ENCODE measurements at regions not wholly inside any gene's neighbourhood (a gene's known extent, or its start where the extent isn't known, plus 50 kb on each side); places are given as distances from the start of the nearest gene placed in this dataset.

DNA sequence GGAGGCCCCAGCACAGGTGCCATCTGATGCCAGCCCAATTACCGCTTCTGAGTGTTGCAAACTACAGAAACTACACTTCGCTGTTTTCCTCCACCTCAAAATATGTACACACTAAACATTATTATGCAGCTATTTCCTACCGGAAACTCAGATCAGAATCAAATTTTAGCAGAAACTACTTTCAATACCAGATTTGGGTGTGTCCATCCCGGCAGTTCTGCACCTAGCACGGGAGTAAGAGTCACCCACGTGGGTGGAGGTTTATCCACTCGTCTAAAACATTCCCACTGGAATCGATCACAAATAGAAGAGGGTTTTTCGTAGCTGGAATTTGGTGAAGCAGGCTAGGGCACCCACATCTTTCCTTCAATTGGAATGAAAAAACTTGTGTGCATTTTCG is 214.4 kb upstream of the PRKCQ start:
- H3K27ac ChIP-seq, result no peak overlapping the region
- H3K27me3 ChIP-seq, result no peaks in the 10 kb centered on the region
- intact Hi-C loops (cut with DNase I), result no loop called here
- no peaks in the 10 kb centered on the region for H3K36me3 ChIP-seq
- DNase-seq (ENCODE audit: extremely low spot score in 2 of 2), result no peak
- H3K9me3 ChIP-seq, result no peaks in the 10 kb centered on the region
- H3K4me1 ChIP-seq, result no peaks in the 10 kb centered on the region
- TF ChIP-seq, protein P1, sequence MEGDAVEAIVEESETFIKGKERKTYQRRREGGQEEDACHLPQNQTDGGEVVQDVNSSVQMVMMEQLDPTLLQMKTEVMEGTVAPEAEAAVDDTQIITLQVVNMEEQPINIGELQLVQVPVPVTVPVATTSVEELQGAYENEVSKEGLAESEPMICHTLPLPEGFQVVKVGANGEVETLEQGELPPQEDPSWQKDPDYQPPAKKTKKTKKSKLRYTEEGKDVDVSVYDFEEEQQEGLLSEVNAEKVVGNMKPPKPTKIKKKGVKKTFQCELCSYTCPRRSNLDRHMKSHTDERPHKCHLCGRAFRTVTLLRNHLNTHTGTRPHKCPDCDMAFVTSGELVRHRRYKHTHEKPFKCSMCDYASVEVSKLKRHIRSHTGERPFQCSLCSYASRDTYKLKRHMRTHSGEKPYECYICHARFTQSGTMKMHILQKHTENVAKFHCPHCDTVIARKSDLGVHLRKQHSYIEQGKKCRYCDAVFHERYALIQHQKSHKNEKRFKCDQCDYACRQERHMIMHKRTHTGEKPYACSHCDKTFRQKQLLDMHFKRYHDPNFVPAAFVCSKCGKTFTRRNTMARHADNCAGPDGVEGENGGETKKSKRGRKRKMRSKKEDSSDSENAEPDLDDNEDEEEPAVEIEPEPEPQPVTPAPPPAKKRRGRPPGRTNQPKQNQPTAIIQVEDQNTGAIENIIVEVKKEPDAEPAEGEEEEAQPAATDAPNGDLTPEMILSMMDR (IDR thresholded peaks at IDR 0.05), result no peak
- TF ChIP-seq POLR2AphosphoS5 (IDR thresholded peaks at IDR 0.05; ENCODE audit: insufficient read depth in 1 of 2, low read depth in 1 of 2), result no peak
- TF ChIP-seq POLR2A (IDR thresholded peaks at IDR 0.05), result no peak
- no peak overlapping the region for H3K4me3 ChIP-seq

- Histone ChIP-seq H3K4me3 (no peak overlapping the region), H3K9me3 (no peaks in the 10 kb centered on the region), H3K27me3 (no peaks in the 10 kb centered on the region), H3K36me3 (no peaks in the 10 kb centered on the region), H3K4me1 (no peaks in the 10 kb centered on the region), H3K27ac (no peak overlapping the region)
- DNase-seq (ENCODE audit: extremely low spot score in 2 of 2), result no peak
- intact Hi-C loops (cut with DNase I), result no loop called here
- TF ChIP-seq POLR2A (IDR thresholded peaks at IDR 0.05) (no peak), POLR2AphosphoS5 (IDR thresholded peaks at IDR 0.05; ENCODE audit: insufficient read depth in 1 of 2, low read depth in 1 of 2) (no peak)
- TF ChIP-seq, protein P1 (IDR thresholded peaks at IDR 0.05), result no peak
Observed at GRCh38 chr10:6788731-6789130, 208.7 kb upstream of the PRKCQ start.

DNA sequence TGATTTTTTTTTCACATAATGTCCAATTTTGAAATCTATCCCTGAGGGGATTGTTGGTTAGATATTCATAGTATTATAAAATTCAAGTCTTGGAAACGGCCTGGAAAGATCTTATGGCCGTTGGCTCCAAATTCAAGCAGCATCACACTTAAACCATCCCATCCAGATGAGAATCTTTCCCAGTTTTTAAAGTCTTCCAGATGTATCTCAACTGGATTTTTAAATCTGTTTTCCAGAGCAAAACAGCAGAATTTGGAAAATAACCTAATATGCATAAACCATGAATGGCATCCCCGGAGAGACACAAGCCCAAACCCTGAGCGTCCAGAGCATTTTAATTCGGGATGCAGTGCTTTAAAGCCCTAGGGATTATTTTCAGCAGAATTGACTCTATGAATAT is 208.2 kb upstream of the PRKCQ start:
- TF ChIP-seq POLR2A (IDR thresholded peaks at IDR 0.05), result no peak
- no peak for TF ChIP-seq POLR2AphosphoS5 (IDR thresholded peaks at IDR 0.05; ENCODE audit: insufficient read depth in 1 of 2, low read depth in 1 of 2)
- TF ChIP-seq, protein P1 (IDR thresholded peaks at IDR 0.05), result no peak
- H3K27me3 ChIP-seq, result no peaks in the 10 kb centered on the region
- H3K27ac ChIP-seq, result no peak overlapping the region
- intact Hi-C loops (cut with DNase I), result no loop called here
- H3K4me3 ChIP-seq, result no peak overlapping the region
- no peaks in the 10 kb centered on the region for H3K36me3 ChIP-seq
- no peak for DNase-seq (ENCODE audit: extremely low spot score in 2 of 2)
- H3K9me3 ChIP-seq, result no peaks in the 10 kb centered on the region
- no peaks in the 10 kb centered on the region for H3K4me1 ChIP-seq

GRCh38 chr10:6787718-6788117 is 207.6 kb upstream of the PRKCQ start:
- intact Hi-C loops (cut with DNase I), result no loop called here
- DNase-seq (ENCODE audit: extremely low spot score in 2 of 2), result no peak
- H3K27ac ChIP-seq, result no peak overlapping the region
- H3K9me3 ChIP-seq, result no peaks in the 10 kb centered on the region
- H3K4me3 ChIP-seq, result no peak overlapping the region
- no peaks in the 10 kb centered on the region for H3K4me1 ChIP-seq
- no peaks in the 10 kb centered on the region for H3K27me3 ChIP-seq
- TF ChIP-seq POLR2AphosphoS5 (IDR thresholded peaks at IDR 0.05; ENCODE audit: insufficient read depth in 1 of 2, low read depth in 1 of 2) (no peak), POLR2A (IDR thresholded peaks at IDR 0.05) (no peak)
- TF ChIP-seq, protein P1 (IDR thresholded peaks at IDR 0.05), result no peak
- H3K36me3 ChIP-seq, result no peaks in the 10 kb centered on the region

GRCh38 chr10:6787091-6787490 is 207.0 kb upstream of the PRKCQ start:
- H3K4me3 ChIP-seq, result no peak overlapping the region
- TF ChIP-seq POLR2A (IDR thresholded peaks at IDR 0.05), result no peak
- TF ChIP-seq POLR2AphosphoS5 (IDR thresholded peaks at IDR 0.05; ENCODE audit: insufficient read depth in 1 of 2, low read depth in 1 of 2), result no peak
- TF ChIP-seq, protein P1 (IDR thresholded peaks at IDR 0.05), result no peak
- H3K27me3 ChIP-seq, result no peaks in the 10 kb centered on the region
- H3K27ac ChIP-seq, result no peak overlapping the region
- H3K4me1 ChIP-seq, result no peaks in the 10 kb centered on the region
- H3K36me3 ChIP-seq, result no peaks in the 10 kb centered on the region
- intact Hi-C loops (cut with DNase I), result no loop called here
- no peak for DNase-seq (ENCODE audit: extremely low spot score in 2 of 2)
- H3K9me3 ChIP-seq, result no peaks in the 10 kb centered on the region

All from vagina (tissue), 2 donors.